22Rv1 (cell line): ENCODE measurements at regions not wholly inside any gene's neighbourhood (a gene's known extent, or its start where the extent isn't known, plus 50 kb on each side); places are given as distances from the start of the nearest gene placed in this dataset.
A peak's percentile ranks its signal among the peaks of the same experiment; 100 is the strongest.
"Not testable (repeated sequence)": the region's sequence is repeated elsewhere in the genome, so short reads cannot be mapped to it uniquely, and the experiment has no call there.

Experiments
- H3K27ac ChIP-seq: fragments of 450-650 bp; 2 replicates; pipeline ENCODE4 v1.5.1; 2017
- ZFX ChIP-seq: fragments of 450-650 bp; IDR thresholded peaks from 2 replicates; pipeline ENCODE4 v1.6.1; 2017; ENCODE audit warnings: antibody characterized with exemption, borderline replicate concordance
- TF ChIP-seq, protein P1 (sequence below): fragments of 450-650 bp; IDR thresholded peaks from 2 replicates; pipeline ENCODE4 v1.5.1; 2017; ENCODE audit warnings: mild to moderate bottlenecking

DNA sequence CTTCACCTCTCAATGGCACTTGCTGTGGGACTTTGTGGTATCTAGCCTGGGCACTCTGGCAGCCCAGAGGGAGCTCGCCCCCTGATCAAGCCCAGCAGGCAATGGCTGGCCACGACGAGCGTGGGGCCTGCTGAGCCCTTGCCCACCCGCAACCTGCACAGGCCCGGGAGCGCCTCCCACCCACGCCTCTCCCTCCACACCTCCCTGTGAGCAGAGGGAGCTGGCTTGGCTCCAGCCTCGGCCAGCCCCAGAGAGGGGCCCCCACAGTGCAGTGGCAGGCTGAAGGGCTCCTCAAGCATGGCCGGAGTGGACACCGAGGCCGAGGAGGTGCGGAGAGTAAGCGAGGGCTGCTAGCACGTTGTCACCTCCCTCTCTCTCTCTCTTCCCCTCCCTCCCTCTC lies 595.8 kb downstream of the TRIML1 start:
- no peak overlapping the region for H3K27ac ChIP-seq
- no peak for TF ChIP-seq ZFX
- TF ChIP-seq, protein P1, sequence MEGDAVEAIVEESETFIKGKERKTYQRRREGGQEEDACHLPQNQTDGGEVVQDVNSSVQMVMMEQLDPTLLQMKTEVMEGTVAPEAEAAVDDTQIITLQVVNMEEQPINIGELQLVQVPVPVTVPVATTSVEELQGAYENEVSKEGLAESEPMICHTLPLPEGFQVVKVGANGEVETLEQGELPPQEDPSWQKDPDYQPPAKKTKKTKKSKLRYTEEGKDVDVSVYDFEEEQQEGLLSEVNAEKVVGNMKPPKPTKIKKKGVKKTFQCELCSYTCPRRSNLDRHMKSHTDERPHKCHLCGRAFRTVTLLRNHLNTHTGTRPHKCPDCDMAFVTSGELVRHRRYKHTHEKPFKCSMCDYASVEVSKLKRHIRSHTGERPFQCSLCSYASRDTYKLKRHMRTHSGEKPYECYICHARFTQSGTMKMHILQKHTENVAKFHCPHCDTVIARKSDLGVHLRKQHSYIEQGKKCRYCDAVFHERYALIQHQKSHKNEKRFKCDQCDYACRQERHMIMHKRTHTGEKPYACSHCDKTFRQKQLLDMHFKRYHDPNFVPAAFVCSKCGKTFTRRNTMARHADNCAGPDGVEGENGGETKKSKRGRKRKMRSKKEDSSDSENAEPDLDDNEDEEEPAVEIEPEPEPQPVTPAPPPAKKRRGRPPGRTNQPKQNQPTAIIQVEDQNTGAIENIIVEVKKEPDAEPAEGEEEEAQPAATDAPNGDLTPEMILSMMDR: no peak

DNA sequence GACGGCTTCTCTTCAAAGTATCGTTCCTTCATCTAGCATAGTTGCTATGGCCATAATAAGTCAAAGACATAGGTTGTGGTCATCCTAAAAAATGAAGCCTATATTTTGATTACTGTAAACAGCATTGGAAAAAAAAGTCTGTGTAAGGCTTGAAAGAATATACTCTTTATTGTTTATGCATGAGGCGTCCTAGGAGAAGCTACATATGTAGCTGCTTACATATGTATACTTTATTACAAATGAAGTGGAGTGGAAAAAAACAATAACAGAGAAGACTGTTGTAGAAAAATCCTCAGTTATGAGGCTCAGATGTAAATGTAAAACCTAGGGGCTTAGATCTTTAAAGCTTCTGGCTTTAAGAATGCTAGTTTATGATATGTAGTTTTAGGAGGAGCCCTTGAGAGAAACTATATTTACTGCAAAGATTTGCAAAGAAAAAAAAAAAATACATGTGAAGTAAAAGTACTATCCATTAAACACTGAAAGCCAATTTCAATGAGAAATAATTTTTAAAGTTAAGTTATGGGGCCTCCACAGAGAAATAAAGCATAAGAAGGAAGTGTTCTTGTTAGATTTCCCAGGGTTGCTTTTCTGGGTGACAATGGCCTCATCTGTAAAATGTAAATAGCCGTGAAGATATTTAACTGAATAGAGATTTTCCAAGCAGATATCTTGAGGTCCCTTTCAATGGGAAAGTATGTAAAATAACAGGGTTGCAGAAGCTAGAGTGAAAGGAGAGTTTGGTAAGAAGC lies 598.2 kb downstream of the TRIML1 start:
- no peak for TF ChIP-seq ZFX
- TF ChIP-seq, protein P1: no peak
- no peak overlapping the region for H3K27ac ChIP-seq

DNA sequence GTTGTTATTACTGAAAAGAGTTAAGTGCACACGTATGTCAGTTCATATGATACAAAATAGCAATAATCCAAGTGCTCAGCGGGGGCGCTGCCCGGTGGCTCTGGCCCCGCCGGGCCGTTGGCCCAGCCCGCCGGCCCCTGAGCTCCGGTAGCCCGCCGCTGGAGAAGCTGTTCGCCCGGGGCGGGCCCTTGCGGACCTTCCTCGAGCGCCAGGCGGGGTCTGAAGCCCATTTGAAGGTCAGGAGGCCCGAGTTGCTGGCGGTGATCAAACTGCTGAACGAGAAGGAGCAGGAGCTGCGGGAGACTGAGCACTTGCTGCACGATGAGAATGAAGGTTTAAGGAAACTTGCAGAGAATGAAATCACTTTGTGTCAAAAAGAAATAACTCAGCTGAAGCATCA lies 599.0 kb downstream of the TRIML1 start:
- TF ChIP-seq, protein P1: peak; percentile 69
- H3K27ac ChIP-seq: not testable (repeated sequence)

DNA sequence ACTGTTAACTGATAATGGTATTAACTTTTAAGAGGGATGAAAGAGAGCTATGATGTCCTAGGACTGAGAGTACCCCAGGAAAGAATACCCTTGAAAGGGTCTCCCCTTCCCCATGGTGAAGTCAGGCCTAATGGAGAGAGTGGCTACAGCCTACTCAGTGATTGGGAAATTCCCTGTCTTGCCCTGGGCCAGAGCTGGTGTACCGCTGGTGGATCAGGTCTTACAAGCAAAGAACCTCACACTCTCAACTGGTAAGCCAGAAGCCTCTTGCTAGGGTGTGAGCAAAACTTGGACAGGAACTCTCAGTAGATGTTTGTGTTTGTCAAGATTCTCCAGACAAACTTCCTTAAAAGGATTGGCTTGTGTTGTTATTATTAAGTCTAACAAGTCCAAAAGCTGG lies 600.9 kb downstream of the TRIML1 start:
- not testable (repeated sequence) for H3K27ac ChIP-seq

DNA sequence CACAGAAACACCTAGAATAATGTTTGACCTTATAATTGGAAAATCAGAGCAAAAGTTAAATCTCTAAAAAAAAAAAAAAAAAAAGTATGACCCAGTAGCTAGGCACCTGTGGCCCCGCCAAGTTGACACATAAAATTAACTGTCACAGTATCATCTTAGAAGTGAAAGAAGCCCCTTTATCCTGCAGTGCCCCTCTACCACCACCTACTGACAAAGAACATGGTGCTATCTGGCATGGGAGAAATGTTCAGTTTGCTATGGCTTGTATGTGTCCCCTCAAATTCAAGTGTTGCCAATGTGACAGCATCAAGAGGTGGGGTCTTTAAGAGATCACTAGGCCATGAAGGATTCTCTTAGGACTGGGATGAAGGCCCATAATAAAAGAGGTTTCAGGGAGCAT lies 601.5 kb downstream of the TRIML1 start:
- H3K27ac ChIP-seq: not testable (repeated sequence)

DNA sequence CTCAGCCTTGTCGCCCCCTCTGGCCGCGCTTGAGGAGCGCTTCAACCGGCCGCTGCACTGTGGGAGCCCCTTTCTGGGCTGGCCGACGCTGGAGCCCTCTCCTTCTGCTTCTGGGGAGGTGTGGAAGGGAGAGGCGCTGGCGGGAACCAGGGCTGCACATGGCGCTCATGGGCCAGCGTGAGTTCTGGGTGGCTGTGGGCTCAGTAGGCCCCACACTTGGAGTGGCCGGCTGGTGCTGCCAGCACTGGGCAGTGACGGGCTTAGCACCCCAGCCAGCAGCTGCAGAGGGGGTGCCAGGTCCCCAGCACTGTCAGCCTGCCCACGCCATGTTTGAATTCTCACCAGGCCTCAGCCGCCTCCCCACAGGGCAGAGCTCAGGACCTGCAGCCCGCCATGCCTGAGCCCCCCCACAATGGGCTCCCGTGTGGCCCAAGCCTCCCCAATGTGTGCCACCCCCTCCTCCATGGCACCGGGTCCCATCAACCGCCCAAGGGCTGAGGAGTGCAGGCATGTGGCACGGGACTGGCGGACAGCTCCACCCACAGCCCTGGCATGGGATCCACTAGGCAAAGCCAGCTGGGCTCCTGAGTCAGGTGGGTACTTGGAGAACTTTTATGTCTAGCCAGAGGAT lies 615.2 kb downstream of the TRIML1 start:
- TF ChIP-seq, protein P1: no peak
- no peak for TF ChIP-seq ZFX

DNA sequence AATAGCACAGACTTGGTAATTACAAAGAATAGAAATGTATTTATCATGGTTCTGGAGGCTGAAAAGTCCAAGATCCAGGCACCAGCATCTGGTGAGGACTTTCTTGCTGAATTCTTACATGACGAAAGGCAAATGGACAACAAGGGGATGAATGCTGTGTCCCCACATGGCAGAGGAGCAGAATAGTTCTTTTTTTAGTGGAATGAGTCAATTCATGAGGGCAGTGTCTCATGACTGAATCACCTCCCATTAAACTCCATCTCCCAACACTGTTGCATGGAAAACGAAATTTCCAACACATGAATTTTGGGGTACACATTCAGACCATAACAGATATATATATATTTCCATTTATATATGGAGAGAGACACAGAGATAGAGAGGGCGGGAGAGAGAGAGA lies 628.3 kb downstream of the TRIML1 start:
- H3K27ac ChIP-seq: no peak overlapping the region
- TF ChIP-seq, protein P1: no peak
- no peak for TF ChIP-seq ZFX

More for the DNA sequence above, 615.2 kb downstream of the TRIML1 start:
- no peak overlapping the region for H3K27ac ChIP-seq

DNA sequence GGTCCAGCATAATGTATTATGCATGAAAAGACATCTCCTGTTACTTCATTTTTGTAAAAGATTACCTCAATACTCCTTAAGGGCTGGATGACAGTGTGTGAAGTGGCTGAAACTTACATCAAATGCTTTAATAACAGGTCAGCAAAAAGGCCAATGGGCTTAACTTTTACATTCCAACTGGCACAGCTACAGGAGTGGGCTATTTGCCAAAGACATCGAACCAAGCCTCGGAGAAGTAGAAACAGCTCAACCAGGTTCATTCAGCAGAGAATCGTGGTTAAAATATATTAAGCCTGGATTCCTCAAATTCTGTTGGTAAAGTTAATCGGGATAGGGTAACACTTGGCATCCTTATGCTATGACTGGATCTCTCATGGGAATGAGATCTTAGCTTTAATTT lies 639.7 kb downstream of the TRIML1 start:
- no peak overlapping the region for H3K27ac ChIP-seq
- no peak for TF ChIP-seq ZFX
- TF ChIP-seq, protein P1: no peak
